GM21360 (cell line): ENCODE measurements at regions not wholly inside any gene's neighbourhood (a gene's known extent, or its start where the extent isn't known, plus 50 kb on each side); places are given as distances from the start of the nearest gene placed in this dataset.
"Not testable (repeated sequence)": the region's sequence is repeated elsewhere in the genome, so short reads cannot be mapped to it uniquely, and the experiment has no call there.

Experiments used
- ATAC-seq: cut with Tn5 transposase; IDR thresholded peaks from one replicate; pipeline ENCODE4 v1.9.1; 2021; ENCODE audit warnings: mild to moderate bottlenecking, moderate library complexity; ENCODE audit not compliant: unreplicated experiment

- ATAC-seq: no peak
Measured at GRCh38 chr18:56489893-56490292, 148.5 kb downstream of the TXNL1 start.

- no peak for ATAC-seq
Measured at GRCh38 chr18:56488739-56489138, 149.7 kb downstream of the TXNL1 start.

- ATAC-seq: no peak
Measured at GRCh38 chr18:56487801-56488200, 150.6 kb downstream of the TXNL1 start.

GRCh38 chr18:56483386-56483785 is 155.0 kb downstream of the TXNL1 start:
- no peak for ATAC-seq

GRCh38 chr18:56482813-56483212 is 155.6 kb downstream of the TXNL1 start:
- not testable (repeated sequence) for ATAC-seq

GRCh38 chr18:56481751-56482150 is 156.6 kb downstream of the TXNL1 start:
- no peak for ATAC-seq

GRCh38 chr18:56479841-56480240 is 158.6 kb downstream of the TXNL1 start:
- no peak for ATAC-seq

- ATAC-seq: no peak
Measured at GRCh38 chr18:56475250-56475649, 163.1 kb downstream of the TXNL1 start.

- ATAC-seq: no peak
Measured at GRCh38 chr18:56473400-56474024, 164.9 kb downstream of the TXNL1 start.

- no peak for ATAC-seq
Measured at GRCh38 chr18:56470406-56471351, 167.7 kb downstream of the TXNL1 start.

- no peak for ATAC-seq
Measured at GRCh38 chr18:56469582-56469981, 168.8 kb downstream of the TXNL1 start.

GRCh38 chr18:56468396-56468795 is 170.0 kb downstream of the TXNL1 start:
- ATAC-seq: no peak

GRCh38 chr18:56462276-56462675 is 176.1 kb downstream of the TXNL1 start:
- ATAC-seq: no peak

GRCh38 chr18:56461151-56461550 is 177.2 kb downstream of the TXNL1 start:
- no peak for ATAC-seq

GRCh38 chr18:56460581-56460980 is 177.8 kb downstream of the TXNL1 start:
- ATAC-seq: no peak

- no peak for ATAC-seq
Measured at GRCh38 chr18:56458770-56459712, 179.4 kb downstream of the TXNL1 start.

GRCh38 chr18:56455874-56456273 is 182.5 kb downstream of the TXNL1 start:
- no peak for ATAC-seq

GRCh38 chr18:56455141-56455540 is 183.3 kb downstream of the TXNL1 start:
- no peak for ATAC-seq

- ATAC-seq: no peak
Measured at GRCh38 chr18:56453631-56454030, 184.8 kb downstream of the TXNL1 start.

- no peak for ATAC-seq
Measured at GRCh38 chr18:56451188-56451587, 187.2 kb downstream of the TXNL1 start.

- no peak for ATAC-seq
Measured at GRCh38 chr18:56448751-56449150, 189.6 kb downstream of the TXNL1 start.
